GM23338 (cell line): ENCODE measurements at regions not wholly inside any gene's neighbourhood (a gene's known extent, or its start where the extent isn't known, plus 50 kb on each side); places are given as distances from the start of the nearest gene placed in this dataset.

Source experiments
- ATAC-seq: fragments of 200-7000 bp; cut with Tn5 transposase; 3 replicates; pipeline ENCODE4 v1.9.1; 2020
- DNase-seq: peaks from one replicate; pipeline ENCODE4 v3.0.0-alpha.2; 2015; ENCODE audit warnings: low spot score
- H2AFZ ChIP-seq: fragments of 200-600 bp; sonication (generic); 2 replicates; pipeline ENCODE4 v1.8.0; 2016; ENCODE audit warnings: antibody characterized with exemption, mild to moderate bottlenecking, moderate library complexity
- H3F3A ChIP-seq: fragments of 200-600 bp; sonication (generic); replicated peaks from 2 replicates; pipeline ENCODE4 v1.8.0; 2017; ENCODE audit warnings: antibody characterized with exemption, mixed run types, low read depth
- H3K27ac ChIP-seq: fragments of 200-600 bp; sonication (generic); 2 replicates; pipeline ENCODE4 v1.6.1; 2016; ENCODE audit warnings: low read depth
- H3K27me3 ChIP-seq: fragments of 200-600 bp; sonication (generic); 2 replicates; pipeline ENCODE4 v1.8.0; 2016; ENCODE audit warnings: mild to moderate bottlenecking, mixed run types, moderate library complexity; ENCODE audit not compliant: insufficient read depth
- H3K36me3 ChIP-seq: fragments of 200-600 bp; sonication (generic); 2 replicates; pipeline ENCODE4 v1.8.0; 2016; ENCODE audit warnings: mild to moderate bottlenecking; ENCODE audit not compliant: insufficient read depth
- H3K4me1 ChIP-seq: fragments of 200-600 bp; sonication (generic); 2 replicates; pipeline ENCODE4 v1.8.0; 2016; ENCODE audit warnings: mild to moderate bottlenecking, moderate library complexity; ENCODE audit not compliant: insufficient read depth
- H3K4me2 ChIP-seq: fragments of 200-600 bp; sonication (generic); 2 replicates; pipeline ENCODE4 v1.7.1; 2017; ENCODE audit warnings: mixed run types
- H3K4me3 ChIP-seq: fragments of 200-600 bp; sonication (generic); 2 replicates; pipeline ENCODE4 v1.6.1; 2016; ENCODE audit warnings: mixed run types
- H3K79me2 ChIP-seq: fragments of 200-600 bp; sonication (generic); replicated peaks from 2 replicates; pipeline ENCODE4 v1.8.0; 2017; ENCODE audit warnings: mild to moderate bottlenecking; ENCODE audit not compliant: insufficient read depth
- H3K9me2 ChIP-seq: fragments of 200-600 bp; sonication (generic); 2 replicates; pipeline ENCODE4 v1.8.0; 2017; ENCODE audit not compliant: insufficient read depth
- H4K20me1 ChIP-seq: fragments of 200-600 bp; sonication (generic); replicated peaks from 2 replicates; pipeline ENCODE4 v1.8.0; 2017; ENCODE audit warnings: mild to moderate bottlenecking; ENCODE audit not compliant: insufficient read depth
- H3K27ac Mint-ChIP-seq: 2 replicates; pipeline ENCODE4 v1.8.0; 2020; ENCODE audit warnings: inconsistent platforms, mild to moderate bottlenecking, moderate library complexity, mixed read lengths
- H3K27me3 Mint-ChIP-seq: 3 replicates; pipeline ENCODE4 v1.8.0; 2022; ENCODE audit warnings: low read depth, mild to moderate bottlenecking, moderate library complexity, mixed read lengths, inconsistent platforms; ENCODE audit not compliant: insufficient read depth, poor library complexity
- H3K36me3 Mint-ChIP-seq: 3 replicates; pipeline ENCODE4 v1.8.0; 2021; ENCODE audit warnings: low read depth, mild to moderate bottlenecking, inconsistent platforms, moderate library complexity, mixed read lengths
- H3K4me1 Mint-ChIP-seq: 3 replicates; pipeline ENCODE4 v1.8.0; 2020; ENCODE audit warnings: mild to moderate bottlenecking, inconsistent platforms, mixed read lengths
- H3K4me3 Mint-ChIP-seq: 3 replicates; pipeline ENCODE4 v1.8.0; 2021; ENCODE audit warnings: moderate library complexity, mild to moderate bottlenecking, inconsistent platforms, mixed read lengths
- H3K9me3 Mint-ChIP-seq: 3 replicates; pipeline ENCODE4 v1.8.0; 2020; ENCODE audit warnings: moderate library complexity, mild to moderate bottlenecking, inconsistent platforms, mixed read lengths
- CREB1 ChIP-seq: fragments of 250-450 bp; sonication (Bioruptor Pico); IDR thresholded peaks from 2 replicates; pipeline ENCODE4 v1.5.0; 2020; ENCODE audit warnings: low read depth, mild to moderate bottlenecking, moderate library complexity
- CTCF ChIP-seq, 2 experiments: fragments of 200-600 bp in 1 of 2; sonication (generic) in 1 of 2; conservative IDR thresholded peaks; 2 replicates each; pipeline versions ENCODE4 v1.5.1 to v1.6.1; 2016 to 2017; ENCODE audit warnings: antibody characterized with exemption in 2 of 2, low read depth in 2 of 2, mild to moderate bottlenecking in 2 of 2, moderate library complexity in 1 of 2
- ETS1 ChIP-seq: IDR thresholded peaks from 2 replicates; pipeline ENCODE4 v1.6.1; 2016; ENCODE audit warnings: antibody characterized with exemption
- EZH2 ChIP-seq: fragments of 200-600 bp; sonication (generic); IDR thresholded peaks from one replicate; pipeline ENCODE4 v1.8.0; 2017; ENCODE audit warnings: antibody characterized with exemption, mild to moderate bottlenecking, low read depth; ENCODE audit not compliant: unreplicated experiment
- EZH2phosphoT487 ChIP-seq: fragments of 200-600 bp; sonication (generic); IDR thresholded peaks from one replicate; pipeline ENCODE4 v1.8.1; 2018; ENCODE audit warnings: antibody characterized with exemption; ENCODE audit not compliant: unreplicated experiment
- JUNB ChIP-seq: IDR thresholded peaks from one replicate; pipeline ENCODE4 v1.6.1; 2016; ENCODE audit warnings: antibody characterized with exemption; ENCODE audit not compliant: unreplicated experiment
- NANOG ChIP-seq: IDR thresholded peaks from 2 replicates; pipeline ENCODE4 v1.6.1; 2016; ENCODE audit warnings: antibody characterized with exemption, borderline replicate concordance
- POLR2AphosphoS5 ChIP-seq: IDR thresholded peaks from 2 replicates; pipeline ENCODE4 v1.6.1; 2016; ENCODE audit warnings: antibody characterized with exemption, low read depth
- REST ChIP-seq: IDR thresholded peaks from one replicate; pipeline ENCODE4 v1.6.1; 2018; ENCODE audit warnings: antibody characterized with exemption; ENCODE audit not compliant: unreplicated experiment
- STAT1 ChIP-seq: IDR thresholded peaks from one replicate; pipeline ENCODE4 v1.6.1; 2016; ENCODE audit warnings: antibody characterized with exemption; ENCODE audit not compliant: unreplicated experiment
- ZNF114 ChIP-seq: fragments of 250-450 bp; sonication (Bioruptor Pico); IDR thresholded peaks from 2 replicates; pipeline ENCODE4 v1.5.0; 2020; ENCODE audit warnings: mild to moderate bottlenecking, moderate library complexity
- ZNF331 ChIP-seq: fragments of 250-450 bp; sonication (Bioruptor Pico); IDR thresholded peaks from 2 replicates; pipeline ENCODE4 v1.5.0; 2020; ENCODE audit warnings: low read depth, mild to moderate bottlenecking, moderate library complexity
- ZNF462 ChIP-seq: fragments of 250-450 bp; sonication (Bioruptor Pico); IDR thresholded peaks from 2 replicates; pipeline ENCODE4 v1.5.0; 2020; ENCODE audit warnings: mild to moderate bottlenecking, moderate library complexity

GRCh38 chr12:105445649-105446048 is 115.2 kb downstream of the C12orf75 start:
- peak overlapping the region; percentile 18; the same call in 1 of the 2 replicates for H3K27ac ChIP-seq
- no peaks in the 10 kb centered on the region for H3K36me3 ChIP-seq
- H3K4me2 ChIP-seq, result peak overlapping the region; percentile 27; the same call in 1 of the 2 replicates
- peaks cover 13% of the 10 kb centered on the region for H3K9me2 ChIP-seq
- H3K4me1 ChIP-seq, result peaks cover 25% of the 10 kb centered on the region
- H2AFZ ChIP-seq, result no peak overlapping the region
- H3K4me3 Mint-ChIP-seq, result no peak overlapping the region
- no peaks in the 10 kb centered on the region for H4K20me1 ChIP-seq
- H3K79me2 ChIP-seq, result no peaks in the 10 kb centered on the region
- no peaks in the 10 kb centered on the region for H3K27me3 ChIP-seq
- H3K4me3 ChIP-seq, result no peak overlapping the region
- DNase-seq (peak; percentile 37), ATAC-seq (peak; percentile 60)
- H3F3A ChIP-seq, result no peaks in the 10 kb centered on the region
- H3K9me3 Mint-ChIP-seq, result no peaks in the 10 kb centered on the region; the same call in 2 of the 3 replicates
- TF ChIP-seq ZNF462 (no peak), STAT1 (no peak), ZNF114 (CRISPR knock-in tag) (no peak), NANOG (no peak), ZNF331 (CRISPR knock-in tag) (no peak), REST (no peak), POLR2AphosphoS5 (no peak), EZH2 (no peak), CTCF (conservative IDR thresholded peaks at IDR 0.05; ENCODE audit: low read depth in 2 of 2) (no peak), ETS1 (no peak), EZH2phosphoT487 (no peak), JUNB (no peak), CREB1 (CRISPR knock-in tag) (no peak)
- peaks cover 22% of the 10 kb centered on the region for H3K4me1 Mint-ChIP-seq
- H3K27me3 Mint-ChIP-seq, result peaks cover 1% of the 10 kb centered on the region
- H3K36me3 Mint-ChIP-seq, result no peaks in the 10 kb centered on the region
- H3K27ac Mint-ChIP-seq, result no peak overlapping the region
